GM23338 (cell line): ENCODE measurements at regions not wholly inside any gene's neighbourhood (a gene's known extent, or its start where the extent isn't known, plus 50 kb on each side); places are given as distances from the start of the nearest gene placed in this dataset.

Source experiments
- ATAC-seq: fragments of 200-7000 bp; cut with Tn5 transposase; 3 replicates; pipeline ENCODE4 v1.9.1; 2020
- DNase-seq: peaks from one replicate; pipeline ENCODE4 v3.0.0-alpha.2; 2015; ENCODE audit warnings: low spot score
- H2AFZ ChIP-seq: fragments of 200-600 bp; sonication (generic); 2 replicates; pipeline ENCODE4 v1.8.0; 2016; ENCODE audit warnings: antibody characterized with exemption, mild to moderate bottlenecking, moderate library complexity
- H3F3A ChIP-seq: fragments of 200-600 bp; sonication (generic); replicated peaks from 2 replicates; pipeline ENCODE4 v1.8.0; 2017; ENCODE audit warnings: antibody characterized with exemption, mixed run types, low read depth
- H3K27ac ChIP-seq: fragments of 200-600 bp; sonication (generic); 2 replicates; pipeline ENCODE4 v1.6.1; 2016; ENCODE audit warnings: low read depth
- H3K27me3 ChIP-seq: fragments of 200-600 bp; sonication (generic); 2 replicates; pipeline ENCODE4 v1.8.0; 2016; ENCODE audit warnings: mild to moderate bottlenecking, mixed run types, moderate library complexity; ENCODE audit not compliant: insufficient read depth
- H3K36me3 ChIP-seq: fragments of 200-600 bp; sonication (generic); 2 replicates; pipeline ENCODE4 v1.8.0; 2016; ENCODE audit warnings: mild to moderate bottlenecking; ENCODE audit not compliant: insufficient read depth
- H3K4me1 ChIP-seq: fragments of 200-600 bp; sonication (generic); 2 replicates; pipeline ENCODE4 v1.8.0; 2016; ENCODE audit warnings: mild to moderate bottlenecking, moderate library complexity; ENCODE audit not compliant: insufficient read depth
- H3K4me2 ChIP-seq: fragments of 200-600 bp; sonication (generic); 2 replicates; pipeline ENCODE4 v1.7.1; 2017; ENCODE audit warnings: mixed run types
- H3K4me3 ChIP-seq: fragments of 200-600 bp; sonication (generic); 2 replicates; pipeline ENCODE4 v1.6.1; 2016; ENCODE audit warnings: mixed run types
- H3K79me2 ChIP-seq: fragments of 200-600 bp; sonication (generic); replicated peaks from 2 replicates; pipeline ENCODE4 v1.8.0; 2017; ENCODE audit warnings: mild to moderate bottlenecking; ENCODE audit not compliant: insufficient read depth
- H3K9me2 ChIP-seq: fragments of 200-600 bp; sonication (generic); 2 replicates; pipeline ENCODE4 v1.8.0; 2017; ENCODE audit not compliant: insufficient read depth
- H4K20me1 ChIP-seq: fragments of 200-600 bp; sonication (generic); replicated peaks from 2 replicates; pipeline ENCODE4 v1.8.0; 2017; ENCODE audit warnings: mild to moderate bottlenecking; ENCODE audit not compliant: insufficient read depth
- H3K27ac Mint-ChIP-seq: 2 replicates; pipeline ENCODE4 v1.8.0; 2020; ENCODE audit warnings: inconsistent platforms, mild to moderate bottlenecking, moderate library complexity, mixed read lengths
- H3K27me3 Mint-ChIP-seq: 3 replicates; pipeline ENCODE4 v1.8.0; 2022; ENCODE audit warnings: low read depth, mild to moderate bottlenecking, moderate library complexity, mixed read lengths, inconsistent platforms; ENCODE audit not compliant: insufficient read depth, poor library complexity
- H3K36me3 Mint-ChIP-seq: 3 replicates; pipeline ENCODE4 v1.8.0; 2021; ENCODE audit warnings: low read depth, mild to moderate bottlenecking, inconsistent platforms, moderate library complexity, mixed read lengths
- H3K4me1 Mint-ChIP-seq: 3 replicates; pipeline ENCODE4 v1.8.0; 2020; ENCODE audit warnings: mild to moderate bottlenecking, inconsistent platforms, mixed read lengths
- H3K4me3 Mint-ChIP-seq: 3 replicates; pipeline ENCODE4 v1.8.0; 2021; ENCODE audit warnings: moderate library complexity, mild to moderate bottlenecking, inconsistent platforms, mixed read lengths
- H3K9me3 Mint-ChIP-seq: 3 replicates; pipeline ENCODE4 v1.8.0; 2020; ENCODE audit warnings: moderate library complexity, mild to moderate bottlenecking, inconsistent platforms, mixed read lengths
- CREB1 ChIP-seq: fragments of 250-450 bp; sonication (Bioruptor Pico); IDR thresholded peaks from 2 replicates; pipeline ENCODE4 v1.5.0; 2020; ENCODE audit warnings: low read depth, mild to moderate bottlenecking, moderate library complexity
- EZH2 ChIP-seq: fragments of 200-600 bp; sonication (generic); IDR thresholded peaks from one replicate; pipeline ENCODE4 v1.8.0; 2017; ENCODE audit warnings: antibody characterized with exemption, mild to moderate bottlenecking, low read depth; ENCODE audit not compliant: unreplicated experiment
- EZH2phosphoT487 ChIP-seq: fragments of 200-600 bp; sonication (generic); IDR thresholded peaks from one replicate; pipeline ENCODE4 v1.8.1; 2018; ENCODE audit warnings: antibody characterized with exemption; ENCODE audit not compliant: unreplicated experiment
- JUNB ChIP-seq: IDR thresholded peaks from one replicate; pipeline ENCODE4 v1.6.1; 2016; ENCODE audit warnings: antibody characterized with exemption; ENCODE audit not compliant: unreplicated experiment
- NANOG ChIP-seq: IDR thresholded peaks from 2 replicates; pipeline ENCODE4 v1.6.1; 2016; ENCODE audit warnings: antibody characterized with exemption, borderline replicate concordance
- POLR2AphosphoS5 ChIP-seq: IDR thresholded peaks from 2 replicates; pipeline ENCODE4 v1.6.1; 2016; ENCODE audit warnings: antibody characterized with exemption, low read depth
- STAT1 ChIP-seq: IDR thresholded peaks from one replicate; pipeline ENCODE4 v1.6.1; 2016; ENCODE audit warnings: antibody characterized with exemption; ENCODE audit not compliant: unreplicated experiment
- ZNF114 ChIP-seq: fragments of 250-450 bp; sonication (Bioruptor Pico); IDR thresholded peaks from 2 replicates; pipeline ENCODE4 v1.5.0; 2020; ENCODE audit warnings: mild to moderate bottlenecking, moderate library complexity
- ZNF462 ChIP-seq: fragments of 250-450 bp; sonication (Bioruptor Pico); IDR thresholded peaks from 2 replicates; pipeline ENCODE4 v1.5.0; 2020; ENCODE audit warnings: mild to moderate bottlenecking, moderate library complexity

DNA sequence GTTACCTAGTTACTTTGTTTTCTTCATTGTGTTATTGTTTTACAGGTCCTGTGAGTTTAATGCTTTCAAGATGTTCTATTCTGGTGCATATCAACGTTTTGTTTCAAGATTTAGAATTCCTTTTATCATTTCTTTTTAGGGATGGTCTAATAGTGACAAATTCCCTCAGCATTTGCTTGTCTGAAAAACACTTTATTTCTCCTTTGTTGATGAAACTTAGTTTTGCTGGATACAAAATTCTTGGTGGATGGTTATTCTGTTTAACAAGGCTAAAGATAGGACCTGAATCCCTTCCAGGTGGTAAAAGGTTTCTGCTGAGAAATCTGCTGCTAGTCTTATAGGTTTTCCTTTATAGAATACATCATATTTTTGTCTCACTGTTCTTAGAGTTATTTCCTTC lies 102.3 kb downstream of the RND3 start (continued):
- TF ChIP-seq ZNF462 (CRISPR knock-in tag) = no peak

GRCh38 chr2:150383587-150383986 lies 103.9 kb downstream of the RND3 start:
- ATAC-seq = no peak
- Histone ChIP-seq H3K27ac (no peak overlapping the region), H3K9me2 (peaks cover 8% of the 10 kb centered on the region), H2AFZ (no peak overlapping the region), H3K4me1 (no peaks in the 10 kb centered on the region), H3K79me2 (no peaks in the 10 kb centered on the region), H3K4me3 (no peak overlapping the region), H3K27me3 (no peaks in the 10 kb centered on the region), H4K20me1 (no peaks in the 10 kb centered on the region), H3K4me2 (no peak overlapping the region), H3K36me3 (no peaks in the 10 kb centered on the region), H3F3A (no peaks in the 10 kb centered on the region)
- Mint-ChIP-seq H3K27me3 (no peaks in the 10 kb centered on the region), H3K27ac (no peak overlapping the region), H3K4me1 (0 out of 3 replicates have a peak, but pooled peaks cover 3% of the 10 kb centered on the region), H3K4me3 (no peak overlapping the region), H3K9me3 (peaks cover 17% of the 10 kb centered on the region; the same call in 2 of the 3 replicates), H3K36me3 (peaks cover 14% of the 10 kb centered on the region; the same call in 2 of the 3 replicates)
- no peak for DNase-seq
- TF ChIP-seq ZNF462 (CRISPR knock-in tag) = no peak
- TF ChIP-seq CREB1 (CRISPR knock-in tag) = no peak
- no peak for TF ChIP-seq JUNB
- no peak for TF ChIP-seq NANOG
- no peak for TF ChIP-seq POLR2AphosphoS5
- no peak for TF ChIP-seq EZH2phosphoT487
- no peak for TF ChIP-seq ZNF114
- no peak for TF ChIP-seq STAT1
- no peak for TF ChIP-seq EZH2
